Neuronal stem cell (in vitro differentiated cells): ENCODE measurements at regions not wholly inside any gene's neighbourhood (a gene's known extent, or its start where the extent isn't known, plus 50 kb on each side); places are given as distances from the start of the nearest gene placed in this dataset.
"Not testable (repeated sequence)": the region's sequence is repeated elsewhere in the genome, so short reads cannot be mapped to it uniquely, and the experiment has no call there.

Experiments
- DNase-seq: peaks from one replicate; pipeline ENCODE4 v3.0.0-alpha.2; 2013; ENCODE audit warnings: low spot score
- H2AFZ ChIP-seq: one replicate; pipeline ENCODE4 v1.6.1; 2013; ENCODE audit warnings: mild to moderate bottlenecking, low read length, inconsistent platforms
- H2AK5ac ChIP-seq: 2 replicates; pipeline ENCODE4 v1.6.1; 2013; ENCODE audit warnings: low read depth, mild to moderate bottlenecking, inconsistent platforms, low read length, moderate library complexity, mixed read lengths
- H2BK120ac ChIP-seq: 2 replicates; pipeline ENCODE4 v1.6.1; 2013; ENCODE audit warnings: low read depth, mild to moderate bottlenecking, inconsistent platforms, low read length, moderate library complexity, mixed read lengths
- H2BK12ac ChIP-seq: one replicate; pipeline ENCODE4 v1.6.1; 2013; ENCODE audit warnings: low read length, inconsistent platforms
- H2BK15ac ChIP-seq: 2 replicates; pipeline ENCODE4 v1.6.1; 2013; ENCODE audit warnings: mild to moderate bottlenecking, low read length, inconsistent platforms, mixed read lengths
- H2BK5ac ChIP-seq: one replicate; pipeline ENCODE4 v1.6.1; 2013; ENCODE audit warnings: inconsistent platforms, mild to moderate bottlenecking, low read length, moderate library complexity
- H3K14ac ChIP-seq: one replicate; pipeline ENCODE4 v1.6.1; 2013; ENCODE audit warnings: low read length, inconsistent platforms
- H3K18ac ChIP-seq: 2 replicates; pipeline ENCODE4 v1.6.1; 2013; ENCODE audit warnings: low read length, inconsistent platforms
- H3K23ac ChIP-seq: 2 replicates; pipeline ENCODE4 v1.6.1; 2013; ENCODE audit warnings: low read depth, mild to moderate bottlenecking, mixed read lengths, low read length, inconsistent platforms; ENCODE audit not compliant: poor library complexity
- H3K27ac ChIP-seq: replicated peaks from 3 replicates; pipeline ENCODE4 v1.5.1; 2013; ENCODE audit warnings: low read length, inconsistent platforms
- H3K27me3 ChIP-seq, 3 experiments: 2 replicates each; pipeline ENCODE4 v1.6.1; 2013; ENCODE audit warnings: low read length in 3 of 3, mild to moderate bottlenecking in 2 of 3, inconsistent platforms in 1 of 3, low read depth in 1 of 3, mixed read lengths in 1 of 3, moderate library complexity in 1 of 3; ENCODE audit not compliant: control insufficient read depth in 3 of 3, insufficient read depth in 3 of 3
- H3K36me3 ChIP-seq, 2 donors: replicated peaks in 1 of 2; 2 replicates each; pipeline ENCODE4 v1.6.1; 2013; ENCODE audit warnings: low read length in 2 of 2; ENCODE audit not compliant: control insufficient read depth in 2 of 2, insufficient read depth in 2 of 2
- H3K4ac ChIP-seq: 2 replicates; pipeline ENCODE4 v1.6.1; 2013; ENCODE audit warnings: inconsistent platforms, mild to moderate bottlenecking, low read length, moderate library complexity
- H3K4me1 ChIP-seq, 2 donors: 1 replicate in 1 of 2; 2 replicates in 1 of 2; pipeline ENCODE4 v1.6.1; 2013; ENCODE audit warnings: low read length in 2 of 2, low read depth in 1 of 2; ENCODE audit not compliant: control insufficient read depth in 2 of 2, insufficient read depth in 1 of 2
- H3K4me2 ChIP-seq: one replicate; pipeline ENCODE4 v1.6.1; 2013; ENCODE audit warnings: mild to moderate bottlenecking, low read length, inconsistent platforms; ENCODE audit not compliant: insufficient read depth, poor library complexity, severe bottlenecking
- H3K4me3 ChIP-seq, 2 donors: 2 replicates each; pipeline ENCODE4 v1.5.1; 2013; ENCODE audit warnings: low read length in 2 of 2, mild to moderate bottlenecking in 2 of 2, inconsistent platforms in 1 of 2, moderate library complexity in 1 of 2
- H3K79me1 ChIP-seq: one replicate; pipeline ENCODE4 v1.6.1; 2013; ENCODE audit warnings: low read depth, mild to moderate bottlenecking, inconsistent platforms, low read length, moderate library complexity
- H3K9ac ChIP-seq: one replicate; pipeline ENCODE4 v1.6.1; 2013; ENCODE audit warnings: mild to moderate bottlenecking, low read depth, low read length, inconsistent platforms; ENCODE audit not compliant: poor library complexity
- H3K9me3 ChIP-seq, 2 donors: replicated peaks in 1 of 2; 2 replicates each; pipeline versions ENCODE3 to v1.6.1; 2013; ENCODE audit warnings: low read length in 2 of 2, mild to moderate bottlenecking in 2 of 2, inconsistent platforms in 1 of 2, low read depth in 1 of 2, mixed read lengths in 1 of 2, moderate library complexity in 1 of 2; ENCODE audit not compliant: control insufficient read depth in 2 of 2, insufficient read depth in 1 of 2
- H4K8ac ChIP-seq: one replicate; pipeline ENCODE4 v1.6.1; 2013; ENCODE audit warnings: low read depth, mild to moderate bottlenecking, inconsistent platforms, low read length, moderate library complexity
- H4K91ac ChIP-seq: one replicate; pipeline ENCODE4 v1.6.1; 2013; ENCODE audit warnings: low read length, low read depth, mild to moderate bottlenecking, inconsistent platforms; ENCODE audit not compliant: poor library complexity
- WGBS, 2 donors: extraction: QIAGEN DNeasy Blood & Tissue Kit; methylation state at CpG; one replicate each; pipeline ENCODE4 v1.1.7; 2013; ENCODE audit warnings: missing lambda C conversion rate in 2 of 2, mixed read lengths in 1 of 2; ENCODE audit not compliant: insufficient read length in 2 of 2, insufficient replicate concordance in 1 of 2; ENCODE audit errors: extremely low coverage in 2 of 2; 5-methylcytosine and 5-hydroxymethylcytosine counted together

- no peak overlapping the region for H3K27ac ChIP-seq
- H3K4me3 ChIP-seq: no peak overlapping the region
- no peak overlapping the region for H2BK120ac ChIP-seq
- H3K4me1 ChIP-seq: peaks cover 0 to 1% of the 10 kb centered on the region in 2 donors
- H3K4me2 ChIP-seq: no peak overlapping the region
- H2BK15ac ChIP-seq: no peak overlapping the region
- no peak overlapping the region for H2AK5ac ChIP-seq
- no peaks in the 10 kb centered on the region for H3K79me1 ChIP-seq
- no peak overlapping the region for H3K14ac ChIP-seq
- H4K8ac ChIP-seq: no peak overlapping the region
- H3K4ac ChIP-seq: no peak overlapping the region
- H2AFZ ChIP-seq: no peak overlapping the region
- H3K23ac ChIP-seq: no peak overlapping the region
- H2BK5ac ChIP-seq: no peak overlapping the region
- no peaks in the 10 kb centered on the region for H3K9me3 ChIP-seq
- H3K27me3 ChIP-seq: no peaks in the 10 kb centered on the region
- no peak overlapping the region for H4K91ac ChIP-seq
- no peak overlapping the region for H2BK12ac ChIP-seq
- DNase-seq: no peak
- H3K36me3 ChIP-seq: no peaks in the 10 kb centered on the region
- no peak overlapping the region for H3K18ac ChIP-seq
- no peak overlapping the region for H3K9ac ChIP-seq
These were observed 1877.7 kb upstream of the LRRTM1 start for GRCh38 chr2:82182270-82182669.

GRCh38 chr2:82175210-82175609, 1870.7 kb upstream of the LRRTM1 start:
- not testable (repeated sequence) for H3K27ac ChIP-seq, H3K4me3 ChIP-seq, H2BK15ac ChIP-seq, H3K4me1 ChIP-seq, H3K4ac ChIP-seq, H2BK12ac ChIP-seq, H2BK120ac ChIP-seq, H3K4me2 ChIP-seq, H3K79me1 ChIP-seq, H3K27me3 ChIP-seq, H2AFZ ChIP-seq, H2AK5ac ChIP-seq, H3K36me3 ChIP-seq, H3K9me3 ChIP-seq, H3K9ac ChIP-seq, DNase-seq, H3K18ac ChIP-seq, H3K14ac ChIP-seq, H2BK5ac ChIP-seq, H4K91ac ChIP-seq, H4K8ac ChIP-seq, H3K23ac ChIP-seq
- no CpG with 5 or more reads among the region's 10 CpGs for WGBS, 2 donors

- no peak overlapping the region for H3K23ac ChIP-seq
- H3K4me3 ChIP-seq: no peak overlapping the region
- no peaks in the 10 kb centered on the region for H3K4me1 ChIP-seq
- H3K79me1 ChIP-seq: no peaks in the 10 kb centered on the region
- WGBS, 2 donors: no CpG with 5 or more reads among the region's 2 CpGs
- no peak overlapping the region for H3K18ac ChIP-seq
- H3K36me3 ChIP-seq: no peaks in the 10 kb centered on the region
- no peak overlapping the region for H2AFZ ChIP-seq
- no peak overlapping the region for H2BK12ac ChIP-seq
- H3K14ac ChIP-seq: no peak overlapping the region
- no peak overlapping the region for H2BK15ac ChIP-seq
- H3K9me3 ChIP-seq: no peaks in the 10 kb centered on the region
- no peaks in the 10 kb centered on the region for H3K27me3 ChIP-seq
- no peak overlapping the region for H2BK5ac ChIP-seq
- H4K8ac ChIP-seq: no peak overlapping the region
- no peak overlapping the region for H2AK5ac ChIP-seq
- DNase-seq: no peak
- H3K9ac ChIP-seq: no peak overlapping the region
- no peak overlapping the region for H3K4ac ChIP-seq
- H3K27ac ChIP-seq: no peak overlapping the region
- no peak overlapping the region for H4K91ac ChIP-seq
- no peak overlapping the region for H2BK120ac ChIP-seq
- H3K4me2 ChIP-seq: no peak overlapping the region
These were observed 1867.9 kb upstream of the LRRTM1 start for GRCh38 chr2:82172483-82172882.

DNA sequence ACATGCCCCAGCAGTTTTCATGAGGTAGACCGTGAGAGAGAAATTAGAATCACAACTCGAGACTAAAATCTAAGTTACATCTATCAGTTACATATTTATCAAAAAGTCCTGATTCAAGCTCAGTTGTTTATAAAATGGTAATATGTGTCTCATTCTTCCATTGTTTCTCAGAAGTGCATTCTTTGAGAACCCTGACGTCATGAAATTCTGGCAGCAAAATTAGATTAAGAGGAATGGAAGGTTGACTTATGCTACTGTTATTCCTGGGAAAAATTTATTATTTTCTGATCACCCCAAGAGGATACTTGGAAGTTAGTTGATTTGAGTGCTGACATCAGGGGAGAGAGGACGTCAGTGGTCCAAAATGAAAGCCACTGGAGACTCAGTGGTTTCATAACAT, 1864.8 kb upstream of the LRRTM1 start:
- H3K9me3 ChIP-seq: no peaks in the 10 kb centered on the region
- no peak overlapping the region for H2BK12ac ChIP-seq
- H2BK5ac ChIP-seq: no peak overlapping the region
- no peak overlapping the region for H2AK5ac ChIP-seq
- WGBS, 2 donors: no CpG with 5 or more reads among the region's 4 CpGs
- no peak overlapping the region for H2BK120ac ChIP-seq
- no peak overlapping the region for H3K4ac ChIP-seq
- no peak overlapping the region for H3K18ac ChIP-seq
- no peaks in the 10 kb centered on the region for H3K27me3 ChIP-seq
- H2BK15ac ChIP-seq: no peak overlapping the region
- H3K14ac ChIP-seq: no peak overlapping the region
- H3K27ac ChIP-seq: no peak overlapping the region
- H3K79me1 ChIP-seq: no peaks in the 10 kb centered on the region
- no peak overlapping the region for H4K91ac ChIP-seq
- H2AFZ ChIP-seq: no peak overlapping the region
- no peak overlapping the region for H3K4me3 ChIP-seq
- no peak overlapping the region for H3K4me2 ChIP-seq
- no peak overlapping the region for H4K8ac ChIP-seq
- no peaks in the 10 kb centered on the region for H3K36me3 ChIP-seq
- H3K9ac ChIP-seq: no peak overlapping the region
- no peak overlapping the region for H3K23ac ChIP-seq
- H3K4me1 ChIP-seq: no peaks in the 10 kb centered on the region
- no peak for DNase-seq
